HUES64 (cell line): ENCODE measurements at regions not wholly inside any gene's neighbourhood (a gene's known extent, or its start where the extent isn't known, plus 50 kb on each side); places are given as distances from the start of the nearest gene placed in this dataset.
"Not testable (repeated sequence)": the region's sequence is repeated elsewhere in the genome, so short reads cannot be mapped to it uniquely, and the experiment has no call there.

Source experiments
- H3K27ac ChIP-seq: 2 replicates; pipeline ENCODE4 v1.7.0; 2013; ENCODE audit warnings: low read depth, low read length, inconsistent platforms
- H3K27me3 ChIP-seq: 2 replicates; pipeline ENCODE4 v1.6.1; 2013; ENCODE audit warnings: mild to moderate bottlenecking, low read length; ENCODE audit not compliant: insufficient read depth
- H3K36me3 ChIP-seq: 2 replicates; pipeline ENCODE4 v1.6.1; 2013; ENCODE audit warnings: mild to moderate bottlenecking, low read length; ENCODE audit not compliant: insufficient read depth
- H3K4me1 ChIP-seq: 2 replicates; pipeline ENCODE4 v1.6.1; 2013; ENCODE audit warnings: mild to moderate bottlenecking, low read length, moderate library complexity; ENCODE audit not compliant: insufficient read depth
- H3K4me3 ChIP-seq: 2 replicates; pipeline ENCODE4 v1.5.1; 2013; ENCODE audit warnings: mild to moderate bottlenecking, low read length, moderate library complexity
- H3K9ac ChIP-seq: 2 replicates; pipeline ENCODE4 v1.6.1; 2013; ENCODE audit warnings: mild to moderate bottlenecking, low read depth, low read length
- H3K9me3 ChIP-seq: 2 replicates; pipeline ENCODE4 v1.6.1; 2013; ENCODE audit warnings: low read depth, low read length; ENCODE audit not compliant: insufficient read depth
- WGBS: fragments of 150-250, 120-280 bp; methylation state at CpG from one replicate; pipeline ENCODE4 v1.1.7; 2013; ENCODE audit warnings: missing lambda C conversion rate; 5-methylcytosine and 5-hydroxymethylcytosine counted together

DNA sequence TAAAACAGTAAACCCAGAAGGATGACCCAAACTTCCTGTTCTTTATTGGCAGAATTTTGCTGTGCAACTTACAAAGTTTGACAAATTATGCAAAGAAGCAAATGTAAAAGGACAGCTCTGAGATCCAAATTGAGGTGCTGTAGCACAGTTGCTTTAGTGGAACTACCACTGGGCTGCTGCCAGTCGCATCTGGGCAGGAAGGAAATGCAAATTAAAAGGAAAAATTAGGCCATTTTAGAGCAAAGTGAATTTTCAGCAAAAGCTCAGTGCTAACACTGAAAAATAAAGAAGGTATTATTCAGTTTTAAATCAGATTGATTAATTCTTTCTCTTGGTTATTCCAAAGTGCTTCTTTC, 104.5 kb downstream of the ZMAT3 start:
- Histone ChIP-seq H3K9me3 (no peaks in the 10 kb centered on the region), H3K27me3 (no peaks in the 10 kb centered on the region), H3K27ac (no peak overlapping the region), H3K36me3 (no peaks in the 10 kb centered on the region), H3K9ac (no peak overlapping the region), H3K4me3 (no peak overlapping the region), H3K4me1 (peaks cover 15% of the 10 kb centered on the region)
- WGBS, result 71% methylated on average over 1 of the region's 1 CpG

DNA sequence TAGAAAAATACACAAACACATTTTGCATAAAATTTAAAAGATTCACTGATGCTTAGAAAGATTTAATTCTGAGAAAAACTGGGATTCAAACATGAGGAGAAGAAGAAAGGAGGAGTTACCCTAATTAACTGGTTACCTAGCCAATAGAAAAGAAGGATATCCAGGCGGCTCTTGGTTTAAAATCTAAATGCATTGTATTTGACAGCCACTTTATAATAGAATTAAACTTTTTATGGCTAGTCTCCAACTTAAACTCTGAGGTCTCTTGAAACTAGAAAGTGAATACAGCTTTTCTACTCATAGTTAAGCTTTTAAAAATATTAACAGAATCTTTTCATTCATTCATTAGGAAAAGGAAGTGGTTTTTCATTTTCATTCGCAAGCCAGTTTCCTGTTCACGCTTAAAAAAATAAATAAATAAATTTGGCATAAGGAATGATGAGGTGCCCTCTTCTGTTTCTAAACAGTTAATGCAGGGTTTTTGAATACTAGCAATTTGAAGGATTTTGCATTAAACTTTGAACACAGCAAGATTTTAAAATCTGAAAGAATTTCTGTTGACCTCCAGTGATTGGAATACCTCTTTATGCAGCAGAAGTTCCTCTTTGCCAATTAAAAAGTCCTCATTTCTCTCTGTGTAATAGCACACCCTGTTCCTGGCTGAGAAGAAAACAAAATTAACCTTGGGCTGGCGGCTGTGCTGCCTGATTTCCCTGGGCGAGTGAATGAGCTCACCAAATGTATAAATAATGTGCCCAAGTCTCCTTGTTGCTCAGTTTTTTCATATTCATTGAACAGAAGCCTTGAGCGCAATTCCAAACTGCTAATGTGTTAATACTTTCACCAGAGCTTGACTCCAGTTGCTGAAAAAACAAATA, 105.1 kb downstream of the ZMAT3 start:
- Histone ChIP-seq H3K27me3 (no peaks in the 10 kb centered on the region), H3K27ac (no peak overlapping the region), H3K4me1 (peaks cover 15% of the 10 kb centered on the region), H3K36me3 (no peaks in the 10 kb centered on the region), H3K9ac (peak overlapping the region; percentile 6; the same call in 1 of the 2 replicates), H3K9me3 (no peaks in the 10 kb centered on the region), H3K4me3 (no peak overlapping the region)
- WGBS, result 82% methylated on average over 3 of the region's 6 CpGs

DNA sequence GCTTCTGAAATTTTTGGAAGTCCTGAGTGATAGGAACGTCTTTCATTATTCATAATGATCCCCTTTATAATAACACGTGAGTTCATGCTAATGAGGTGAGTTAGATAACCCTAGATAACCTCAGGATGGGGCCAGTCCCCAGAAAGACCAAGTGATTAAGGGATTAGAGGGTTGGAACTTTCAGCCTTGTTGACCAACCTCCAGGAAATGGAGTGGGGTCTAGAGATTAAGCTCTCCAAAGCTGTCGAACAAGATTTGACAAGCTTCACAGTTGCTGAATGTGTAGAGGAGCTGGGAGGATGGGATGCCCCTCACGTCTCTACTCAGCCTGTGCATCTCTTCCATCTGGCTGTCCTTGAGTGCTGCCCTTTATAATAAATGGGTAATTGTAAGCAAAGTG, 107.1 kb downstream of the ZMAT3 start:
- Histone ChIP-seq H3K9me3 (no peaks in the 10 kb centered on the region), H3K27ac (no peak overlapping the region), H3K4me1 (peaks cover 24% of the 10 kb centered on the region), H3K27me3 (no peaks in the 10 kb centered on the region), H3K36me3 (no peaks in the 10 kb centered on the region), H3K4me3 (no peak overlapping the region), H3K9ac (no peak overlapping the region)
- WGBS, result 65% methylated on average over 3 of the region's 4 CpGs

DNA sequence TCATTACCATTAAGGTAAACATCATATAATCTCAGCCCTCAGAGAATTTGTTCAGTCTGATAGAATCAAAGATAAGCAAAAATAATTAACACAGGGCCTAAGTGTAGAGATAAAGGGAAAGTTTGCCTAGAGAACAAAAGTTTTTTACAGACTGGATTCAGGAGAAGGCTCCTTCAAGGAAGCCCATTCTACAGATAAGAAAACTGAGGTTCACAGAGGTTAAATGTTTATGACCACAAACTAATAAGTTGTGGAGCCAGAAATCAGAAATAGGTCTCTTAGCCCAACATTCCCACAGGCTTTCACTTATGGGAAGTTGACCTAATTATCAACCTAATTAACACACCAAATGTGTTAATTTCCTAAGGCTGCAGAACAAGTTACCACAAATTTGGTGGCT, 110.7 kb downstream of the ZMAT3 start:
- Histone ChIP-seq H3K9me3 (no peaks in the 10 kb centered on the region), H3K9ac (no peak overlapping the region), H3K36me3 (no peaks in the 10 kb centered on the region), H3K4me1 (peaks cover 9% of the 10 kb centered on the region), H3K4me3 (no peak overlapping the region), H3K27ac (no peak overlapping the region), H3K27me3 (no peaks in the 10 kb centered on the region)

DNA sequence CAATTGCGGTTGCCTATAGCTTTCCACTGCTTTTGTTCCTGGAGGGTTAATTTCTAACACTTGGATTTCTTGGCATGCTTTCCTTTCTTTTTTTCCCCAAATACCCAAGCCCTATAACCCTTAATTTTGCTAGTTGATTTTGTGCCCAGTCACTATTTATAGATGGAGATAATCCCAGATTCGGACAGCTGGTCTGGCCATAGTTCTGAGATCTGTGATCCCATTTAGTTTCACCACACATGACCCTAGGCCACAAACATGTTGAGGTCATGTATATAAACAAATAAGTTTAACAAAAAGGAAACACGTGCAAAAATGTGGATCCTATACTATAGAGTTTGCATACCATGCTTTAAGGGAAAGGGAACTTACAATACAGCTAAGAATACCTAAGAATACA, 111.4 kb downstream of the ZMAT3 start:
- Histone ChIP-seq H3K4me1 (peaks cover 9% of the 10 kb centered on the region), H3K9ac (no peak overlapping the region), H3K27ac (no peak overlapping the region), H3K36me3 (no peaks in the 10 kb centered on the region), H3K27me3 (no peaks in the 10 kb centered on the region), H3K9me3 (no peaks in the 10 kb centered on the region), H3K4me3 (no peak overlapping the region)
- 86% methylated on average over 3 of the region's 3 CpGs for WGBS

DNA sequence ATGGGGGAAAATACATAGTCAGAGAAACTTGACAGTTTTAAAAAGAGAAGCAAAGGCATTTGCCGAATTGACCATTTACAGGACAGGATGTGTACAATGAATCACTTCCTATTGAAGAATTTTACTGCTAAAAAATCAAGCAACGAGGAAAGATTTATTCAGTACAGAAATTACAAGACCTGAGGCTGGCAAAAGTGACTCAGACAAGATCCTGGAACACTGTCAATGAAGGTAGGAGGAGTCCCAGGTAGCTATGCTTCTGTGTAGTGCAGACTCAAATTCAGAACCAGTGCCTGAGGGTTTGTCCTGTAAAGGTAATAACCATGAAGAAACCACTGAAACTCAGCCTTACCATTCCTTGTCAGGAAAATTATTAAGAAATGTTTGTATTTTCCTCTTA, 120.9 kb downstream of the ZMAT3 start:
- Histone ChIP-seq H3K4me3 (no peak overlapping the region), H3K27me3 (no peaks in the 10 kb centered on the region), H3K4me1 (no peaks in the 10 kb centered on the region), H3K9me3 (no peaks in the 10 kb centered on the region), H3K36me3 (no peaks in the 10 kb centered on the region), H3K9ac (no peak overlapping the region), H3K27ac (no peak overlapping the region)
- WGBS, result 90% methylated on average over 2 of the region's 2 CpGs

DNA sequence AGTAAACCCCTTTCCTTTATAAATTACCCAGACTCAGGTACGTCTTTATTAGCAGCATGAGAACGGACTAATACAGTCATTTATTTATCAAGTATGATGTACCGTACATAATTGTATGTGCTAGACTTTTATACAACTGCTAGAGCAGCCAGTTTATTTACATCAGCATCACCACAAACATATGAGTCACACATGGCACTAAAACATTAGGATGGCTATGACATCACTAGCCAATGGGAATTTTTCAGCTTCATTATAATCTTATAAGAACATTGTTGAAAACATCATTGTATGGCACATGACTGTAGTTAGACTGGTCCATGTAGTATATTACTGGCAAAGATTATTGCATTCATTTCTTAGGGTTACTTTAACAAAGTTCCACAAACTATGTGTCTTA, 121.7 kb downstream of the ZMAT3 start:
- H3K9ac ChIP-seq, result no peak overlapping the region
- no peaks in the 10 kb centered on the region for H3K27me3 ChIP-seq
- WGBS, result 95% methylated on average over 3 of the region's 3 CpGs
- H3K4me3 ChIP-seq, result no peak overlapping the region
- H3K4me1 ChIP-seq, result no peaks in the 10 kb centered on the region
- no peaks in the 10 kb centered on the region for H3K9me3 ChIP-seq
- H3K36me3 ChIP-seq, result no peaks in the 10 kb centered on the region
- no peak overlapping the region for H3K27ac ChIP-seq

DNA sequence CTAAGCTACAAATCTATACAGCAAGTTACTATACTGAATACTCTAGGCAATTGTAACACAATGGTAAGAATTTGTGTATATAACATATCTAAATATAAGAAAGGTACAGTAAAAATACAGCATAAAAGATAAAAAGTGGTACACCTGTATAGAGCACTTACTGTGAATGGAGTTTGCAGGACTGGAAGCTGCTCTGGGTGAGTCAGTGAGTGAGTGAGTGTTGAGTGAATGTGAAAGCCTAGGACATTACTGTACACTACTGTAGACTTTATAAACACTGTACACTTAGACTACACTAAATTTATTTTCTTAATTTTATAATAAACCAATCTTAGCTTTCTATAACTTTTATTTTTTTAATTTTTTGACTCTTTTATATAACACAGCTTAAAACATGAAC, 123.1 kb downstream of the ZMAT3 start:
- Histone ChIP-seq H3K4me1 (no peaks in the 10 kb centered on the region), H3K36me3 (no peaks in the 10 kb centered on the region), H3K27ac (no peak overlapping the region), H3K27me3 (no peaks in the 10 kb centered on the region), H3K9ac (no peak overlapping the region), H3K9me3 (no peaks in the 10 kb centered on the region), H3K4me3 (no peak overlapping the region)

DNA sequence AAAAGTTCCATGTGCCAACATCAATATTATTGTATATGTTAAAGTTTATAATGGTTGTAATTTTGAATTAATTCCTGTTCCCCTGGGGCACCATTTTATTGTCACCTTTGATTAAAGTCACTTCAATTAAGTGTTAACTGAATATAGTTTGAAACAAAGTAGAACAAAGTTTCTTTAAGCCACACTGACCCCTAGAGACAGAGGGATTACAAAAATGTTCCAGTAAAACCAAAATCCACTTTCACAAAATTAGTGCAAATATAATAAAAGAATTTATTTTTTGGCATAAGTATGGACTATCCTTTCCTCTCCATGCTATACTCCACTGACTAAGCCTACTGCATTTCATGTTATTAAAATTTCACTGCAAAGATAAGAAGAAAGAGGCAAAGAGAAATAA, 123.9 kb downstream of the ZMAT3 start:
- Histone ChIP-seq H3K4me1 (no peaks in the 10 kb centered on the region), H3K27me3 (no peaks in the 10 kb centered on the region), H3K36me3 (no peaks in the 10 kb centered on the region), H3K4me3 (no peak overlapping the region), H3K27ac (no peak overlapping the region), H3K9ac (no peak overlapping the region), H3K9me3 (no peaks in the 10 kb centered on the region)

DNA sequence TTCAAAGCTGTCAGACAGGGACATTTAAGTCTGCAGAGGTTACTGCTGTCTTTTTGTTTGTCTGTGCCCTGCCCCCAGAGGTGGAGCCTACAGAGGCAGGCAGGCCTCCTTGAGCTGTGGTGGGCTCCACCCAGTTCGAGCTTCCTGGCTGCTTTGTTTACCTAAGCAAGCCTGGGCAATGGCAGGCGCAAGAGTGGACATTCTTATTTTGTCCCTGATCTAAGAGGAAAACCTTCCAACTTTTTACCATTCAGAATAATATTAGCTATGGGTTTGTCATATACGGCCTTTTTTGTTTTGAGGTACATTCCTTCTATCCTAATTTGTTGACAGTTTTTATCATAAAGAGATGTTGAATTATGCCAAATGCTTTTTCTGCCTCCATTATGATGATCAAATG, 129.3 kb downstream of the ZMAT3 start:
- not testable (repeated sequence) for H3K27ac ChIP-seq, H3K27me3 ChIP-seq, H3K4me3 ChIP-seq, H3K4me1 ChIP-seq, H3K9me3 ChIP-seq, H3K9ac ChIP-seq, H3K36me3 ChIP-seq
- WGBS, result 83% methylated on average over 2 of the region's 3 CpGs

DNA sequence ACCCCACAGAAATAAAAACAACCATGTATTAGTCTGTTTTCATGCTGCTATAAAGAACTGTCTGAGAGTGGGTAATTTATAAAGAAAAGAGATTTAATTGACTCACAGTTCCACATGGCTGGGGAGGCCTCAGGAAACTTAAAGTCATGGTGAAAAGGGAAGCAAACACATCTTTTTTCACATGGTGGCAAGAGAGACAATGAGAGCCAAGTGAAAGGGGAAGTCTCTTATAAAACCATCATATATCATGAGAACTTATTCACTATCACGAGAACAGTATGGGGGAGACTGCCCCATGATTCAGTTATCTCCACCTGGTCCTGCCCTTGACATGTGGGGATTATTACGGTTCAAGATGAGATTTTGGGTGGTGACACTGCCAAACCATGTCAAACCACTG, 141.5 kb downstream of the ZMAT3 start:
- H3K27me3 ChIP-seq, result no peaks in the 10 kb centered on the region
- H3K4me1 ChIP-seq, result no peaks in the 10 kb centered on the region
- no peaks in the 10 kb centered on the region for H3K36me3 ChIP-seq
- H3K9ac ChIP-seq, result no peak overlapping the region
- peaks cover 15% of the 10 kb centered on the region for H3K9me3 ChIP-seq
- 86% methylated on average over 2 of the region's 2 CpGs for WGBS
- H3K27ac ChIP-seq, result no peak overlapping the region
- no peak overlapping the region for H3K4me3 ChIP-seq

DNA sequence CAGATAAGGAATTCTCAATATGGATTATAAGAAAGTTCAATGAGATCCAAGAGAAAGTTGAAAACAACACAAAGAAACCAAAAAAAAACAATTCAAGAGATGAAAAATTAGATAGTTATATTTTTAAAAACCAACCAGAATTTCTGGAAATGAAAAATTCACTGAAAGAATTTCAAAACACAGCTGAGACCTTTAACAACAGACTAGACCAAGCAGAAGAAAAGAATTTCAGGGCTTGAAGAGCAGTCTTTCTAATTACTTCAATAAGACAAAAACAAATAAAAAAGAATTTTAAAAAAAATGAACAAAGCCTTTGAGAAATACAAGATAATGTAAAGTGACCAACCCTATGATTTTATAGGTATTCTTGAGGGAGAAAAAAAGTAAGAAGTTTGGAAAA, 155.4 kb downstream of the ZMAT3 start:
- Histone ChIP-seq H3K9ac (no peak overlapping the region), H3K9me3 (peaks cover 4% of the 10 kb centered on the region; the same call in 1 of the 2 replicates), H3K27ac (no peak overlapping the region), H3K36me3 (no peaks in the 10 kb centered on the region), H3K27me3 (no peaks in the 10 kb centered on the region), H3K4me1 (no peaks in the 10 kb centered on the region), H3K4me3 (no peak overlapping the region)
